Hepatocyte (in vitro differentiated cells): ENCODE measurements at regions not wholly inside any gene's neighbourhood (a gene's known extent, or its start where the extent isn't known, plus 50 kb on each side); places are given as distances from the start of the nearest gene placed in this dataset.
"Not testable (repeated sequence)": the region's sequence is repeated elsewhere in the genome, so short reads cannot be mapped to it uniquely, and the experiment has no call there.

Source experiments
- DNase-seq: peaks from one replicate; pipeline ENCODE4 v3.0.0-alpha.2; 2016; ENCODE audit warnings: low spot score
- H2AFZ ChIP-seq: fragments of 200-600 bp; sonication (generic); 2 replicates; pipeline ENCODE4 v1.6.0; 2016; ENCODE audit warnings: antibody characterized with exemption, mild to moderate bottlenecking
- H3K27ac ChIP-seq: fragments of 200-600 bp; sonication (generic); 2 replicates; pipeline ENCODE4 v1.5.1; 2016; ENCODE audit warnings: mild to moderate bottlenecking
- H3K27me3 ChIP-seq: fragments of 200-600 bp; sonication (generic); 2 replicates; pipeline ENCODE4 v1.6.1; 2016
- H3K36me3 ChIP-seq: fragments of 200-600 bp; sonication (generic); replicated peaks from 2 replicates; pipeline ENCODE4 v1.5.1; 2016; ENCODE audit warnings: low read depth; ENCODE audit not compliant: insufficient read depth
- H3K4me1 ChIP-seq: fragments of 200-600 bp; sonication (generic); 2 replicates; pipeline ENCODE4 v1.5.1; 2016; ENCODE audit warnings: mild to moderate bottlenecking, moderate library complexity; ENCODE audit not compliant: insufficient read depth
- H3K4me2 ChIP-seq: fragments of 200-600 bp; sonication (generic); 2 replicates; pipeline ENCODE4 v1.6.0; 2016
- H3K4me3 ChIP-seq: fragments of 200-600 bp; sonication (generic); 2 replicates; pipeline ENCODE4 v1.5.1; 2016; ENCODE audit warnings: mild to moderate bottlenecking
- H3K79me2 ChIP-seq: fragments of 200-600 bp; sonication (generic); 2 replicates; pipeline ENCODE4 v1.6.0; 2017; ENCODE audit warnings: mild to moderate bottlenecking
- H3K9me2 ChIP-seq: fragments of 200-600 bp; sonication (generic); replicated peaks from 2 replicates; pipeline ENCODE4 v1.6.0; 2017; ENCODE audit warnings: mild to moderate bottlenecking; ENCODE audit not compliant: insufficient read depth
- H3K9me3 ChIP-seq: fragments of 200-600 bp; sonication (generic); 2 replicates; pipeline ENCODE4 v1.5.1; 2016; ENCODE audit warnings: low read depth, mild to moderate bottlenecking
- H4K20me1 ChIP-seq: fragments of 200-600 bp; sonication (generic); 2 replicates; pipeline ENCODE4 v1.6.0; 2016; ENCODE audit warnings: mild to moderate bottlenecking; ENCODE audit not compliant: insufficient read depth, poor library complexity, severe bottlenecking
- EZH2 ChIP-seq: fragments of 200-600 bp; sonication (generic); IDR thresholded peaks from 2 replicates; pipeline ENCODE4 v1.6.1; 2016; ENCODE audit warnings: antibody characterized with exemption, mild to moderate bottlenecking, borderline replicate concordance
- EZH2phosphoT487 ChIP-seq: fragments of 200-600 bp; sonication (generic); IDR thresholded peaks from one replicate; pipeline ENCODE4 v1.6.1; 2018; ENCODE audit warnings: antibody characterized with exemption, mild to moderate bottlenecking, low read depth, moderate library complexity; ENCODE audit not compliant: unreplicated experiment, severe bottlenecking
- WGBS: methylation state at CpG from one replicate; pipeline ENCODE4 v1.1.6; 2016; ENCODE audit warnings: low lambda C conversion rate; ENCODE audit errors: missing lambda C conversion rate; 5-methylcytosine and 5-hydroxymethylcytosine counted together
- TF ChIP-seq, protein P1 (sequence below): fragments of 200-600 bp; sonication (generic); IDR thresholded peaks from 2 replicates; pipeline ENCODE4 v1.5.1; 2016; ENCODE audit warnings: antibody characterized with exemption, mild to moderate bottlenecking; ENCODE audit not compliant: poor library complexity

DNA sequence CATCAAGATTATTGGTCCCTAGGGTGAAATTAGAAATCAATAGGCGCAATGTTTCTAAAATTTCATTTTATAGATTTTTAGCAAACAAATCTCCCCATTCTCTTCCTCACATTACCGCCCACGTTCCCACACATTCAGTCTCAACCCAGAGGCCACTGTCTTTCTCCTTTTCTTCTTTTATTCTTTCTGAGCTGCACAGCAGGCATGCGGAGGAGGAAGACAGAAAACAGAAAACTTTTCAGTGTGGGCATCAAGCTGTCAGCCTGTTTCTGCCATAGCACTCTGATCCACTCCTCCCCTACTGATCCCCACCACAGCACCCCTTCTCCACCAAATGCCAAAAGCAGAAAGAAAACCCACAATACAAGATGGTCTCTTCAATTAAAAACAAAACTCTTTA, 94.8 kb upstream of the ADAMTS3 start:
- Histone ChIP-seq H3K36me3 (no peaks in the 10 kb centered on the region), H3K9me3 (no peaks in the 10 kb centered on the region), H3K9me2 (no peaks in the 10 kb centered on the region), H3K27ac (no peak overlapping the region), H3K27me3 (no peaks in the 10 kb centered on the region), H3K4me2 (no peak overlapping the region), H3K4me3 (no peak overlapping the region), H4K20me1 (no peaks in the 10 kb centered on the region), H3K79me2 (no peaks in the 10 kb centered on the region), H3K4me1 (no peaks in the 10 kb centered on the region), H2AFZ (no peak overlapping the region)
- DNase-seq: no peak
- TF ChIP-seq, protein P1, sequence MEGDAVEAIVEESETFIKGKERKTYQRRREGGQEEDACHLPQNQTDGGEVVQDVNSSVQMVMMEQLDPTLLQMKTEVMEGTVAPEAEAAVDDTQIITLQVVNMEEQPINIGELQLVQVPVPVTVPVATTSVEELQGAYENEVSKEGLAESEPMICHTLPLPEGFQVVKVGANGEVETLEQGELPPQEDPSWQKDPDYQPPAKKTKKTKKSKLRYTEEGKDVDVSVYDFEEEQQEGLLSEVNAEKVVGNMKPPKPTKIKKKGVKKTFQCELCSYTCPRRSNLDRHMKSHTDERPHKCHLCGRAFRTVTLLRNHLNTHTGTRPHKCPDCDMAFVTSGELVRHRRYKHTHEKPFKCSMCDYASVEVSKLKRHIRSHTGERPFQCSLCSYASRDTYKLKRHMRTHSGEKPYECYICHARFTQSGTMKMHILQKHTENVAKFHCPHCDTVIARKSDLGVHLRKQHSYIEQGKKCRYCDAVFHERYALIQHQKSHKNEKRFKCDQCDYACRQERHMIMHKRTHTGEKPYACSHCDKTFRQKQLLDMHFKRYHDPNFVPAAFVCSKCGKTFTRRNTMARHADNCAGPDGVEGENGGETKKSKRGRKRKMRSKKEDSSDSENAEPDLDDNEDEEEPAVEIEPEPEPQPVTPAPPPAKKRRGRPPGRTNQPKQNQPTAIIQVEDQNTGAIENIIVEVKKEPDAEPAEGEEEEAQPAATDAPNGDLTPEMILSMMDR: no peak
- TF ChIP-seq EZH2 (no peak), EZH2phosphoT487 (no peak)
- 66% methylated on average over 4 of the region's 4 CpGs for WGBS

DNA sequence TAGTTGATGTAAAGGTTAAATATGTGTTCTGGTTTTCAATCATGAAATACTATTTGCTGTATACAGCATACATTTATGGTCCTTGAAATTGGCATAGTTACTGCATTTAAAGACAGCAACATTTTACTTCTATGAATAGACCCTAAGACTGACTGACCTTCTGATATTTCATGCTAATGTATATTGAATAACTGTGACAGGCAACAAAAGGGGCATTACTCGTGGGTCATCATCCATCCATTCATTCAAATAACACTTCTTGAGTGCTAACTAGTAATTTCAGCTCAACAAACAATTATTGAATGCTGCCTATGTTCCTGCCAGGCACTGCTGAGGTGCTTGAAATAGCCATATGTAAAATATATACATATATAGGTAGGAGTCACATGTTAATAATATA, 92.8 kb upstream of the ADAMTS3 start:
- H3K9me2 ChIP-seq: no peaks in the 10 kb centered on the region
- TF ChIP-seq, protein P1: no peak
- TF ChIP-seq EZH2phosphoT487: no peak
- TF ChIP-seq EZH2: no peak
- H3K4me2 ChIP-seq: no peak overlapping the region
- no peak for DNase-seq
- no peaks in the 10 kb centered on the region for H3K27me3 ChIP-seq
- no peaks in the 10 kb centered on the region for H3K79me2 ChIP-seq
- H3K4me1 ChIP-seq: no peaks in the 10 kb centered on the region
- H3K36me3 ChIP-seq: no peaks in the 10 kb centered on the region
- 85% methylated on average over 1 of the region's 1 CpG for WGBS
- no peak overlapping the region for H3K27ac ChIP-seq
- no peaks in the 10 kb centered on the region for H3K9me3 ChIP-seq
- no peak overlapping the region for H2AFZ ChIP-seq
- H3K4me3 ChIP-seq: no peak overlapping the region
- H4K20me1 ChIP-seq: no peaks in the 10 kb centered on the region

DNA sequence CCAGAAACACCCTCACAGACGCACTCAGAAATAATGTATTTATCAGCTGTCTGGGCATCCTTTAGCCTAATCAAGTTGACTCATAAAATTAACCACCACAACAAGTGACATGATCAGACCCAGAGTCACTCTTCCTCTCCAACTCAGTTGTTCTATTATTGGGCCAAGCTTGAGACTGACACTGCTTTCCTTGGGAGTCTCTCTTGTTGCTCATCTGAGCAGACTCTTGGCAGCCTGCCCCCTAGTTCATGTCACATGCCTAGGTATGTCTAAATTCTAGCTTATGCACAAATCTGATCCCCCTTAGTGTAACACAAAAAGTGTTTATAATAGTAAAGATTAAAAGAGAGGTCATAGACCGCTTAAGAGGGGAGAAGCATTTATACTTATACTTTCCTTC, 72.6 kb upstream of the ADAMTS3 start:
- Histone ChIP-seq H4K20me1 (no peaks in the 10 kb centered on the region), H3K9me3 (no peaks in the 10 kb centered on the region), H3K36me3 (no peaks in the 10 kb centered on the region), H3K4me1 (no peaks in the 10 kb centered on the region), H3K27me3 (no peaks in the 10 kb centered on the region), H2AFZ (no peak overlapping the region), H3K79me2 (no peaks in the 10 kb centered on the region), H3K4me2 (no peak overlapping the region), H3K4me3 (no peak overlapping the region), H3K27ac (no peak overlapping the region), H3K9me2 (no peaks in the 10 kb centered on the region)
- TF ChIP-seq EZH2: no peak
- no peak for TF ChIP-seq EZH2phosphoT487
- TF ChIP-seq, protein P1: no peak
- 90% methylated on average over 2 of the region's 2 CpGs for WGBS
- no peak for DNase-seq

DNA sequence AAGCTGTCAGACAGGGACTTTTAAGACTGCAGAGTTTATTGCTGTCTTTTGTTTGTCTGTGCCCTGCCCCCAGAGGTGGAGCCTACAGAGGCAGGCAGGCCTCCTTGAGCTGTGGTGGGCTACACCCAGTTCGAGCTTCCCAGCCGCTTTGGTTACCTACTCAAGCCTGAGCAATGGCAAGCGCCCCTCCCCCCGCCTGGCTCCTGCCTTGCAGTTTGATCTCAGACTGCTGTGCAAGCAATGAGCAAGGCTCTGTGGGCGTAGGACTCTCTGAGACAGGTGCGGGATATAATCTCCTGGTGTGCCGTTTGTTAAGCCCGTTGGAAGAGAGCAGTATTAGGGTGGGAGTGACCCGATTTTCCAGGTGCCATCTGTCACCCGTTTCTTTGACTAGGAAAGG, 67.8 kb upstream of the ADAMTS3 start:
- H4K20me1 ChIP-seq, H3K27me3 ChIP-seq, H3K4me3 ChIP-seq, H3K9me3 ChIP-seq, H3K4me2 ChIP-seq, H3K36me3 ChIP-seq, H3K9me2 ChIP-seq, H2AFZ ChIP-seq, H3K79me2 ChIP-seq, H3K4me1 ChIP-seq, DNase-seq, H3K27ac ChIP-seq: not testable (repeated sequence)
- WGBS: 88% methylated on average over 9 of the region's 10 CpGs

DNA sequence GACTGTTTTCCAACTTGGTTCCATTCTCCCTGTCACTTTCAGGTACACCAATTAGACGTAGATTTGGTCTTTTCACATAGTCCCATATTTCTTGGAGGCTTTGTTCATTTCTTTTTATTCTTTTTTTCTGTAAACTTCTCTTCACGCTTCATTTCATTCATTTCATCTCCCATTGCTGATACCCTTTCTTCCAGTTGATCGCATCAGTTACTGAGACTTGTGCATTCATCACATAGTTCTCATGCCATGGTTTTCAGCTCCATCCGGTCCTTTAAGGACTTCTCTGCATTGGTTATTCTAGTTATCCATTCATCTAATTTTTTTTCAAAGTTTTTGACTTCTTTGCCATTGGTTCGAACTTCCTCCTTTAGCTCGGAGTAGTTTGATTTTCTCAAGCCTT, 66.9 kb upstream of the ADAMTS3 start:
- H3K27ac ChIP-seq, H3K9me2 ChIP-seq, H3K27me3 ChIP-seq, H3K4me1 ChIP-seq, H2AFZ ChIP-seq, H4K20me1 ChIP-seq, H3K36me3 ChIP-seq, H3K4me2 ChIP-seq, H3K4me3 ChIP-seq, H3K79me2 ChIP-seq, H3K9me3 ChIP-seq, DNase-seq: not testable (repeated sequence)
- 88% methylated on average over 6 of the region's 6 CpGs for WGBS

DNA sequence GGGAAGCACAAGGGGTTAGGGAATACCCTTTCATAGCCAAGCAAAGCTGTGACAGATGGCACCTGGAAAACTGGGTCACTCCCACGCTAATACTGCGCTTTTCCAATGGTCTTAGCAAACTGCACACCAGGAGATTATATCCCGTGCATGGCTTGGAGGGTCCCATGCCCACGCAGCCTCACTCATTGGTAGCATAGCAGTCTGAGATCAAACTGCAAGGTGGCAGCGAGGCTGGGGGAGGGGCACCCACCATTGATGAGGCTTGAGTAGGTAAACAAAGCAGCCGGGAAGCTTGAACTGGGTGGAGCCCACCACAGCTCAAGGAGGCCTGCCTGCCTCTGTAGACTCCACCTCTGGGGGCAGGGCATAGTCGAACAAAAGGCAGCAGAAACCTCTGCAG, 63.2 kb upstream of the ADAMTS3 start:
- WGBS: 91% methylated on average over 7 of the region's 7 CpGs
- not testable (repeated sequence) for DNase-seq, H3K4me1 ChIP-seq, H3K9me2 ChIP-seq, H3K9me3 ChIP-seq, H3K4me3 ChIP-seq, H3K79me2 ChIP-seq, H4K20me1 ChIP-seq, H3K27me3 ChIP-seq, H2AFZ ChIP-seq, H3K4me2 ChIP-seq, H3K36me3 ChIP-seq, H3K27ac ChIP-seq
